CD4-positive, alpha-beta T cell treated with Interleukin-15 for 1 hour (primary cell): ENCODE measurements at regions not wholly inside any gene's neighbourhood (a gene's known extent, or its start where the extent isn't known, plus 50 kb on each side); places are given as distances from the start of the nearest gene placed in this dataset.

Experiments
- DNase-seq: peaks from one replicate; pipeline ENCODE4 v3.0.0-alpha.2; 2020

DNA sequence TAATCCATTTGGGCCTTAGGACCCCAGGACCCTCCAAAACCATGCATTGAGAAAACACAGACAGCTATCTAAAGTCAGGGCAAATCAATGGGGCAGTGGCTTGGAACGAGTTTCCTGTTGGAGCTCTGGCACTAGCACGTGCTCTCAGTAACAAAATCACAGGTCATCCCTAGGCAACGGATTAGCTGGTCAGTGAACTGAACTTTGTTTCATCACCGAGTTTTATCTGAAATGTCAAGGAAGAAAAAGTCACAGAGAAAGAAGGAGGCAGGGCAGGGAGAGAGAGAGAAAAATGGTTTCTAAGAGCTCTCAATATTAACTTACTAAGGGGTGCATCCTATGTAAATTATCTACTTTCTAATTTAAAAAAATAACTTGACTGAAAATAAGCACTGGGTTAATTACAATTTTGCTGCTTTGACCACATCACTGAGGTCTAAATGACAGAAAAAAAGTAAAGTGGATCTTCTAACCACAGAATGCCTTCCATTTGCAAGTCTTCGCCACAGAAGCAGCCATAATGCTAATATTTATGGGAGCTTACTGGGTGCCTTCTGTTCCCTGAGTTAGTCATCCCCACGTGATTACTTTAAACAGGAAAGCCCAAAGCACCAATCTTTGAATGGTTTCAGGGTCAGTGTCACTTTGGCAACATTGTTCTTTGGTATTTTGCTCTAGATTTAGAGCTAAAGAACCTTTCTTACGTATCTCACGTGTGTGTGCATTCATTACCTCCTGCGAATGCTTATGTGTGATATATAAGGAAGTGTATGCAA is 503.9 kb downstream of the RASEF start:
- DNase-seq: no peak

DNA sequence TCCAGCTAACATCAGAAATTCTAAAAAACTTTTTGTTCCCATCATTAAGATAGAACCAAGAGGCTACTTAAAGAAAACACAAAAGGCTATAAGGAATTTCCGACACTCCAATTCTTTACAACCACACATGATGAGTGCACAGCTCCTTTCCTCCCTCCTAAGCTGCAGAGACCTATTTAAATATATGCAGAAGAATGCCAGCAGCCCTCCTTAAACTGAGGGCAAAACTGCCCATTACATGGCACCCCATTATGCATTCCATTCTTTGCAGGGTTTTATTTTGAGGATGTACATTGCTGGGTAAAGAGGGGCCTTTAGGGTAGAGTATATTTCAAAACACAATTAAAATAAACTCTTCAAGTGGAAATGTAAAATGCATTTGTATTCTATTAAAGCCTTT is 502.9 kb downstream of the RASEF start:
- no peak for DNase-seq

DNA sequence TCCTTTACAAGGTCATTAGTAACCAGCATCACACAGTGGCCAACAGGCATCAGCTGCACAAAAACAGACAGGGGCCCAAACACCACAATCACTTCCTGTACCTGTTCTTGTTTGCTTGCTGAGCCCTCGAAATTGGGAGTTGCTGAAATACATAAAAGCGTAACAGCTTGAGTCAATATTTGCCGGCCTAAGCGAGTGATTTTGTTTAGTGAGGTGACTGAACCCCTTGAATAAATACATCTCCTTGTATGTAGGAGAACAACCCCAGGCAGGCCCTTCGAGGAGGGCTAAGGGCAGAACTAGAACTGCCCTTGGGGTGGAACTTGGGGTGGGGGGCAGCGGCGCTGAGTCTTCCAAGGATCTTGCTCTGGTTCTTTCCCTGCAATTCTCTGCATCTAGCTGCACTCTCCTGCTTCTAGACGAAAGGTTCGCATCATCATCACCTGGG is 502.5 kb downstream of the RASEF start:
- DNase-seq: no peak

DNA sequence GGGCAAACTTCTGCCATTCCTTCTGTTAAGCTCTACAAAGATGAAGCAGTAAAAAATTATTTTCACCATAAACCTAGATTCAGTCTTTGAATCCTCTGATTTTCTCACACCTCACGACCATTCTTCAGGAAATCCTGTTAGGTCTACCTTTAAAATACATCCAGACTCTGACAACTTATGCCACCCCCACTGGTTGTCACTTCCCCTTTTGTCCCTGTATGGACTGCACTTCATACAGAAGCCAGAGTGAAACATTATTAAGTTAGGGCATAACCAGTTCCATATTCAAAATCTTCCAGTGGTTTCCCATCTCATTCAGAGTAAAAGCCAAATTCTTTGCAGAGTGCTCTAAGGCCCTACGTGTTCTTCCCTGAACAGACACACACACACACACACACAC is 499.8 kb downstream of the RASEF start:
- DNase-seq: no peak

DNA sequence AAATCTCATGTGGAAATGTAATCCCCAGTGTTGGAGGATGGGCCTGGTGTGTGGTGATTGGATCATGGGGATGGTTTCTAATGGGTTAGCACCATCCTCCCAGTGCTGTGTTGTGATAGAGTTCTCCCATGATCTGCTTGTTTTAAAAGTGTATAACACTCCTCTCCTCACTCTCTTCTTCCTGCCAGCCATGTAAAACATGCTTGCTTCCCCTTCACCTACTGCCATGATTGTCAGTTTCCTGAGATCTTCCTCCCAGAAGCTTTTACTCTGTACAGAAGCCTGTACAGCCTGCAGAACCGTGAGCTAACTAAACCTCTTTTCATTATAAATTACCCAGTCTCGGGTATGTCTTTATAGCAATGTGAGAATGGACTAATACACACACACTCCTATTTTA is 499.1 kb downstream of the RASEF start:
- no peak for DNase-seq

DNA sequence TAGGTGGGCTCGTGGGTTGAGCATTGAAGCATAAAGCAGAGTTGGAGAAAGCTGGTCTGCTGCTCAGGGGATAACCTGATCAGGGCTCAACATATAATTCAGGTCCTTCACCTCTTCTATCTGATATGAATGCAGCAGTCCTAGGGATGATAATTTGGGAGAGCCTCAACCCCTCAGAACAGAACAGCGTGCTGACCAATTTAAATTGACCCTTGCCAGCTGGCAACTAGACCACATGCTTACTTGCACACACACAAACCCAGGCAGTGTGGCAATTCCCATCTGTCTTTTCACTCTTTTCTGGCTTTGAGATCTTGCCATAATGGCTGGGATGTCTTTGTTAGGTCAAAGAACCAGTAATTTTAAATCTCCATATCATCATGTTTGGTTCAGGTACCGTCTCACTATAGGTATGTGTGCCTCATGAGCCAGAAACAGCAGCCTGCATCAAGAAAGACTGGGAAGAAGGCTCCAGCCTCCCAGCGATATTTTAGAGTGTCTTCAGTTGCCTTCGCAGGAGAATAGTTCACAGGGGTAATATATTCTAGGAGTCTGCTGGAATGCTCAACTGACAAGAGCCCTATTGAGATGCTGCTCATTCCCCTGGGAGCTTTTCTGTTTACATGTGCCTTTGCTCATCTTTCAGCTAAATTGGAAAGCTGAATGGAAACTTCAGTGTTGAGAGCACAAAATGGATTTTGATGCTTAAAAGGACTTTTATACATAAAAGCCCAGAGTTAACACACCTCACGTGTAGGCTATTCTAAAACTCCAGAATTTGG is 497.6 kb downstream of the RASEF start:
- no peak for DNase-seq

DNA sequence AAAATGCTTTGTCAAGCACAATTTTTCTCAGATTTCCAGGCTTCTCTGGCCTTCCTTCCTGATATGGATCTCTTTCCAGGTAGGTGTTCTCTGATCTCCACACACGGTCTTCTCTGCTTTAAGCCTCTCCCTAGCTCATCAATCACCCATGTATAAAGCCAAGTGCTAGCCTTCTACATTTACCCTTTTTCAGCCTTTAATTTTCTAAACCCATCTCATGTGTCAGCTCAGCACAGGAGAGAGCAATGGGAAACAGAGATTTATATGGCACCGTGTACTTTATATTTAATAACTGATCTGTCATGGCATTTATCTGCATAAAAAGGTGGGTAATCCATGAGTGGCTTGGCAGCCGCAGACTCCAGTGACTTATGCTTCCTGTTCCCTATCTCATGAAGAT is 495.0 kb downstream of the RASEF start:
- DNase-seq: no peak

DNA sequence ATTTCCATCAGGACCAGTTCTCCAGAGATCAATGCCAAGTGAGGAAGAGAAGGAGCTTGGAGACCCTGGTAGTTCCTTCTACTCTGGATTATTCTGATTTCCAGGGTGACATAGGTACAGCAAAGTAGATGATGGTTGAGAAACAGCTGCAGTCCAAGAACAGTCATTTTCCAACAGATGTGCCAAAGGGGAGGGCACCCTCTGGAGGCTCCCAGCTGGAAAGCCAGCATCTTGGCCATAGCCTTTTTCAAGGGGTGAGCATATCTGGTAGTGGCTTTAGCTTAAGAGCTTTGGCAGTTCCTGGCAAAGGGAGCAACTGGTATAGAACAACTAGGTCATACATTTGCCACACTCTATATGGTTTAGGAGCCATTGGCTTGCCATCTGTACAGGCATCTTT is 492.7 kb downstream of the RASEF start:
- DNase-seq: no peak

DNA sequence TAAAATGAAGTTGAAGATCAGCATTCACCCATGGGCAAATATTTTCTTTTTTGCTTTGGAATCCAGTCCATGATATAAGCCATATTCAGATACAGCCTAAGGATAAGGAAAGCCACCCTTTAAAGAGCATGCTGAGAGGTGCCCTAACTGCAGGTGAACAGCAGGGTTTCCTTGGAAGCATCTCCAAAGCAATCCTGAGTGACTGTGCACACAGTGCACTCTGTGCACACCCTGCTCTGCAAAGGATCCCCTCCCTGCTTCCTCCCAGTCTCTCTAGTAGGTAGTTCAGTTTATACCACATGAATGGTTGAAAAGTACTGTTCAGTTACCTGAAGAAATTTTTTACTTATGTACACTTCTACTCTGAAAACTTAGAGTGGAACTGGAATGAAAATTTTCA is 491.4 kb downstream of the RASEF start:
- no peak for DNase-seq

DNA sequence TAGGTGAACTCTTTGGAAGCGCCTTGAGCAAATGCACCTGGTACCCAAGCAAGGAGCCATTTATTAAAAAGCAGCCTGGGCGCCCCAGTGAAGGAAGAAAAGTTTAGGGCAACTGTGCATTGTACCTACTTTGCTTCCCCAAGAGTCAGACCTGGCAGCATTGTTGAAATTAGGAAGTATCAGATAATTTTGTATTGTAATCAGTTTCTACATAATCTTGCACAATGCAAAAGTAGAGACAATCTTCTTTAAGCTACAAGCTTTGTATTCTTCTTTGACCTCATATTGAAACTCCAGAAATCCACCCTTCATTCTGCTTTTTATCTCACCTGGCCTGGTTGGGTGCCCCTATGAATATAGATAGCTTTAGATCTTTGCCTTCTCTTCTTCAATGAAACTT is 490.8 kb downstream of the RASEF start:
- DNase-seq: no peak

DNA sequence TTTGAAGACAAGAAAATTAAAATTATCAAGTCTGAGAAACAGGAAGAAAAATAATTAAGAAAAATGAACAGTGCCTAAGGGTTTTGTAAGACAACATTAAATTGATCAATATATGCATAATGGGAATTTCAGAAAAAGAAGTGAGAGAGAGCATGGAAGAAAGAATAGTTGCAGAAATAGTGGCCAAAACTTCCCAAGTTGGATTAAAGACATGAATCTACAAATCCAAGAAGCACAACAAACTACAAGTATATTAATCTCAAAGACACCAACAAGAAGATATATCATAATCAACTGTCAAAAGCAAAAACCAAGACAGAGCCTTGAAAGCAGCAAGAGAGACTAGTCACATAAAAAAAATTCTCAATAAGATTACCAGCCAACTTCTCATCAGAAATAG is 488.0 kb downstream of the RASEF start:
- DNase-seq: no peak

DNA sequence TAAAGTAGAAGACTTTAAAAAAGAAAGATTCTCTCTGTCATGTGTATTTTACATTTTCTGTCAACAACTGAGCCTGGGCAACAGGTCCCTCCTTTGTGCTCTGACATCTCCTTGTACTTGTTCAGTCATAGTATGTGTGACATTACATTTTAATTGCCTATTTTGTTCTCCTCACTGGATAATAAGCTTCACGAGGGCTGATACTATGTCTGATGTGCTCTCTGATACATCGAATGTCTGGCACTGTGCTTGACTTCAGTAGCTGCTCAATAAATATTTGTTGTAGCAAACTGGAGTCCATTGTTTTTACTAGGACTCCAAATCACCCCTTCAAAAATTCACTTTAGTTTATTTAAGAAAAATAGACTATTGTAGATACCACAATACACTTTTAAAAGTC is 482.0 kb downstream of the RASEF start:
- no peak for DNase-seq

DNA sequence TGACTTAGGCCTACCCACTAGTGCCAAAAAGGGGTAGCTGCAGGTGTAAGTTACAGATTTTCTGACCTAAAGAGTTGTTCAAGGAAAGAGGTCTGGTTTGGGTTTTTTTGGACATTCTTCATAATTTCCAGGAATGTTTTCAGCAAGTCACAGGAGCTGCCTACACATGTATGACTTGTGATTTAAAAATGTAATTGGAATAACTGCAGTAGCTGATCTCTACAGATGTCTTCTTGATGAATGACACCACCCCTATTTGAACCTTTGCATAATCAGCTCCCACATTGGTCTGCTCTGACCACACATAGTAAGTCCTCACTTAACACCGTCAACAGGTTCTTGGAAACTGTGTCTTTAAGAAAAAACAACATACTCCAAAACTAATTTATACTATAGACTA is 481.4 kb downstream of the RASEF start:
- no peak for DNase-seq

DNA sequence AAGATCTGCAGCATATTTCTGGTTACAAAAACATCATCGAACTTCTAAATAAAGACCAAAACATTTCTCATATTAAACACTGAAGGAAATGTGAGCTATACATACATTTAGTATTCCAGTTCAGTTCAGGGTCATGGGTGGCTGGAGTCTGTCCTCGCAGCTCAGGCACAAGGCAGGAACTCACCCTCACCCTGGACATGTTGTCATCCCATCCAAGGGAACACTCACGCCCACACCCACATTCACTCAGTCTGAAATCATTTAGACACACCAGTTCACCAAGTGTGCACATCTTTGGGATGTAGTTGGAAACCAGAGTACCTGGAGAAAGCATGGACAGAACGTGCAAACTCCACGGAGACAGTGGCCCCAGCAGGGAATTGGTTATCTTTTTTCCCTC is 481.0 kb downstream of the RASEF start:
- no peak for DNase-seq

DNA sequence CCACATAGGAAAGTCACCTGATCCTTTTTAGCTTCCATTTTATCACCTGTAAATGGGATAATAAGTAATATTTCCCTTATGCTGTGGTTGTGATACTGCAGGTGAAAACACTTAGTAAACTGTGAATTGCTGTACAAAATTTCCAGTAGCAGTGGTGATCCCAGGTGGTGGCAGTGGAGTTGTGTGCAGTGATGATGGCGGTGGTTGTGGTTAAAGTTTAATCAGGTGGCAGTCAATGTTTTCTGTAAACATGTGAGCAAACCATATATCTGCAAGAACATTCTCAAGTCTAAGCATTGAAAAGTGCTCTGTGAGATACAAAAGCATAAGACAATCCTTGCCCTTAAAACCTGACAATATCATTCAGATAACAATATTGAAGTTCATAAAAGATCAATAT is 480.2 kb downstream of the RASEF start:
- DNase-seq: no peak

DNA sequence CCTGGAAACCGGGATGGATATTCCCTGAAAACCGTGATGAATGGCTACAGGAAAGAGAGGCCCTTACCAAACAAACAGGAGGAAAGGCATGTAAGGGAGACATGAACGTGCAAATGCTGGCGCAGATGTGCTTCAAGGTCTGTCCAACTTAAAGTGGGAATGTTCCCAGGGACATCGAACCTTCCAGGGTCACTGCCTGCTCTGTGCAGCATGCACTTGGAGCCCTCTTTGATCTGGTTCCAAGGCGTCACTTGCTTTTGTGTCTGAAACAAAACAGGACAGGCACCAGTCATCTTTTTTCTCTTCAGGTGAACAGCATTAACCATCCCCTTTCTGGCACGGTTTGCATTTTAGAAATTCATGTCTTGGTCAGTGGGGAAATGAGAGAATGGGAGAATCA is 479.4 kb downstream of the RASEF start:
- no peak for DNase-seq

DNA sequence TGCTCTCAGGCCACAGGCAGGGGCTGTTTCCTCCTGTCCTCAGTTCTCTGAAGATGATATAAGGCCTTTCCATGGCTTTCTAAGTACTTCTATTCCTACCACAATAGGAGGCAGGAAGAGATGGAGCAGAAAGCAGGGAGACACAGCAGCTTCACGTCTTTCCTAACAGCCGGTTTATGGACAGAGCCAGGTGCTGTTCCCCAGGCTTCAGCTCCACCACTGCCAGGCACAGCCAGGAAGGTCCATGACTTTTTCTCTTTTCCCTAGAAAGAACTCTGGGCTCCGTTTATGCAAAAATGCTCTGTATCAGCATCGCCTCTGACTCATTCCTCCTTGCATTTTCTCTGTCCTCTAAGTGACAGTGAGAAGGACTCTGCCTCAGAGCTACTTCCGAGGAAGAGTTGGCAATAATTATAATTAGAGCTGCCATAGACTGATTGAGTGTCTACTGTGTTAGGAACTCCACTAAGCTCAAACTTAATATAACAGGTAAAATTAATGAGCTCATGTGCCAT is 478.5 kb downstream of the RASEF start:
- DNase-seq: no peak

DNA sequence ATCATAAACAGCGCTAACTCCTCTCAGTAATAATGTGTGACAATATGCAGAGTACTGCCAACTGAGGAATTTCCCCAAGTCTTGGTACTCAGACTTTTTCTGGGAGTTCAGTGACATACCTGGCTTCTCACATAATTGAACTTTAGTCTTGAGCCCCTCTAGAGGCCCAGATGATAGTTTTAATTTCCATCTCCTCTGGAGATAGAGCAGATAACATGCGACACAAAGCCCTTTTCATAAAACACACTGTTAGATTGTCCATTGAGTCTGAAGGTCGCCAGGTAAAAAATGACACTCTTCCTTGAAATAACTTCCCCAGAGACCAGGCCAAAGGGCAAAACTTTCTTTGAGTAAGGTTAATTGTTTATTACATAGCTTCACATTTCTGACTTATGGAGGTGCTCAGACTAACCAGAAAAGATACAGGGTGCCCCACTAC is 476.0 kb downstream of the RASEF start:
- DNase-seq: no peak

DNA sequence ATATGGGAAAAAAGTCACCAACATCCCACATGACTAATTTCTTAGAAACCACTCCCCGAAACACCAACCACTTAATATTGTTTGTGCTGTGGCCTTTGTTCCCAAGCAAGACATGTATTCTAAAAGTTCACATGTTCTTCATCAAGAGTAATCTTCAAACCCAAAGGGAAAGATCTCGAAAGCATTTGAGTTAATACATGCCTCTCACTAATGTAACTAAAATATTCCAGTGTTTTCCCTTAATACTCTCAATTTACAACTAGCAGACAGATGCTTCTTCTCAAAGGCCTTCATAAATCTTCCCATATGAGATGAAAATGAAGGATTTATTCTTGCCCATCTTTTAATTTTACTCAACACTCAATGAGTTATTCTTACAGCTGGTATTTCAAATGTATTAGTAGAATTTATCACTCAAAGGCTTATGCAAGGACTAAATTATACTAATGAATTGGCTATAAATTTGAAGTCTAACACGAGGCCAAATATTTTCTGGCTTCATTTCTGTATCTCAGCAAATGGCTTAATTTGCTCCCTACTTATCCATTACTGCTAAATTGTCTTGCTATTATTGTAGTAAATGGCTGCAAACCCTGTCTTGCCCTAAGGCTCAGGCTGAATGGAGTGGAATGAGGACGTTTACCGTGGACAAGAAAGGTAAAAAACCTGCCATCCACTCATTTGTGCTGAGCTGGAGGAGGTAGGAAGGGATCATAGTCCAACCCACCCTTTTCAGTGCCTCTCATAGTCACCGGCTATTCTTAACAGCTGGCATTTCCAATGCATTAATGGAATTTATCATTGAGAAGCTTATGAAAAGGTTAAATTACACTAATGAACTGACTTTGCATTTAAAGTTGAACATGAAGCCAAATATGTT is 474.4 kb downstream of the RASEF start:
- no peak for DNase-seq

DNA sequence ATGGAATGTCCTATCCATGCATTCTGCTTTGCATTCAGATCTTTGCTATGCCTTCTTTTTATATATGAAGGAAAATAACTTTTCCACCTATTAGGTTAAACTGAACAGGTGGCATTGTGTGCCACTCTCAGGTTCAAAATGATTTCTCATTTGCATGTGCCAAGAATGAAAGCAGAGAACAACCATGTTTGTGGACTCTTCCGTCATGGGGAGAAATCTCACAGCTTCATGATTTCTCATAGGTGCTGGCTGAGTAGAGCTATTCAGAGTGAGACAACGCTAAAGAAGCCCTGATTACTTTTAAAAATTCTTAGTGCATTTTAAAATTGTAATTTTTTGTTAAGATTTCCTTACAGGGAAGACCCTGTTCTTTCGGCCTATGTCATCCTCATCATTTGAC is 472.1 kb downstream of the RASEF start:
- no peak for DNase-seq

DNA sequence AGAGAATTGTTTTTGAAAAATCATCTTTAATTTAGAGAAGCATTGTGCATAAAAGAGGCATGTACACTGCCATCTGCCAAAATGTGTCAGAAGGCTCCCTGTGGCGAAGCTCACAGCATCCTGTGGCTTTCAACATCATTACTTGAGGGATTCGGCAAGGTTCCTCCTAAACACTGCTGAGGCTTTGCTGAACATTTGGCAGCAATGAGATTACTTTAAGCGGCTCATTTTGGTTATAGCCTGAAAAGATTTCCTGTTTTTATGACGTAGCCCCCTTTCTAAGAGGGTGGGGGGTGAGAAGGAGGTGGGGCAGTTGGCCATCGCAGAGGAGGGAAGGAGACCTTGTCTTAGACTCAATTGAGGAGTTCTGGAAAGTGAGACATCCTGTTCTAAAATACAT is 469.4 kb downstream of the RASEF start:
- no peak for DNase-seq

DNA sequence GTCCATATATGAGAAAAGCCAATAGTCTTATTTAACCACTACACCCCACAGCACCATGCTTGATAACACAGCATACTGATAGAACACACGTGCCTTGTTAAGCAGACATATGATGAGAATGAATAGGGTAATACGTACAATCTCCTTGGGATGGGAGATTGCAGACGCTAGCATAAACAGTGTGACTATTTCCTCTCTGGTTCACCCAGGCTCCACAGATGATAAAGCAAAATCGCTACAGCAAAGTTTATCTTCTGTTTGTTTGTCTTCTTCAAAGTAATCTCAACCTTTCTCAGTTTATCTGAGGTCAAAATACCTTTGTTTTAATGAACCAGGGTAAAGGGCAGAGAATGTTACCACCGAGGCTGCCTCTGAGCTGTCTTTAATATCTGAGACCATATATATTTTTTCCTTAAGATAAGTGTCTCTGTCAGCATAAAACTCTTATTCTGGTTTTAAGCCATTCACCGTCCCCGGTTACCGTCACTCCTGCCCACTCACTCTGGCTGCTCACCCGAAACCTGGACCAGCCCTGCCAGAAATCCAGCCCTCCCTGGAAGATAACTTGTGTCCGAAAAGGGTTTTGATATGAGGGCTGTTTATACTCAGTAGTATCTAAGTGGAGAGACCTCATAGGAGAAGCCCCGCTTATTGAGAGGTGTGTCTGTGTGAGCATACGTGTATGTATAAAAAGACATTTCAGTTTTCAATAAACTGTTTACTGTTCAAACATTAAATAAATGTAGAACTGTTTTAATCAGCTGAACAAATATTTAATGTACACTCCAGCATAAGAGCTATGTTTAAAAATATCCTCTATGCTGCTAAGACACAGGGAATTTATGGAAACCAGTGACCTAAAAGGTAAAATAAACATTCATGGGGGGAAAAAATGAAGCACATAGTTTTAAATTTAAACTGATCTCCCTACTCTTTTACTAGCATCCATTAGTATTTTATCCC is 465.4 kb downstream of the RASEF start:
- DNase-seq: no peak
